ENCODE measurements at regions not wholly inside any gene's neighbourhood (a gene's known extent, or its start where the extent isn't known, plus 50 kb on each side); places are given as distances from the start of the nearest gene placed in this dataset.

GRCh38 chr12:42815068-42815467 is 225.5 kb upstream of the PRICKLE1 start:
- no peak for TF ChIP-seq EZH2 (IDR thresholded peaks at IDR 0.05; ENCODE audit: low read length, missing control alignments)
- TF ChIP-seq CTCF (conservative IDR thresholded peaks at IDR 0.05 in 1 of 2, IDR thresholded peaks at IDR 0.05 in 1 of 2; ENCODE audit: low read depth in 1 of 2, low read length in 2 of 2): no peak

Measured in fibroblast of lung (primary cell).